ENCODE measurements at regions not wholly inside any gene's neighbourhood (a gene's known extent, or its start where the extent isn't known, plus 50 kb on each side); places are given as distances from the start of the nearest gene placed in this dataset.
"Not testable (repeated sequence)": the region's sequence is repeated elsewhere in the genome, so short reads cannot be mapped to it uniquely, and the experiment has no call there.

GRCh38 chr12:19896041-19896440 is 456.7 kb downstream of the AEBP2 start:
- DNase-seq (ENCODE audit: low spot score): no peak
- no peak for ATAC-seq

- DNase-seq (ENCODE audit: low spot score): no peak
- ATAC-seq: no peak
These were observed 457.2 kb downstream of the AEBP2 start for GRCh38 chr12:19896534-19896933.

- no peak for ATAC-seq
- no peak for DNase-seq (ENCODE audit: low spot score)
These were observed 458.7 kb downstream of the AEBP2 start for GRCh38 chr12:19897900-19898408.

GRCh38 chr12:19901841-19902240 is 462.5 kb downstream of the AEBP2 start:
- DNase-seq (ENCODE audit: low spot score): no peak
- no peak for ATAC-seq

- ATAC-seq (no peak), DNase-seq (ENCODE audit: low spot score) (no peak)
These were observed 463.5 kb upstream of the PDE3A start for GRCh38 chr12:19904819-19905218.

- ATAC-seq (no peak), DNase-seq (ENCODE audit: low spot score) (no peak)
These were observed 459.5 kb upstream of the PDE3A start for GRCh38 chr12:19908830-19909229.

- ATAC-seq: no peak
- no peak for DNase-seq (ENCODE audit: low spot score)
These were observed 458.9 kb upstream of the PDE3A start for GRCh38 chr12:19909418-19909817.

GRCh38 chr12:19910681-19911080 is 457.7 kb upstream of the PDE3A start:
- ATAC-seq: no peak
- no peak for DNase-seq (ENCODE audit: low spot score)

GRCh38 chr12:19912991-19913390 is 455.3 kb upstream of the PDE3A start:
- DNase-seq (ENCODE audit: low spot score): peak; percentile 89
- ATAC-seq: peak; percentile 94

GRCh38 chr12:19915392-19916195 is 452.7 kb upstream of the PDE3A start:
- peak; percentile 76 for ATAC-seq
- no peak for DNase-seq (ENCODE audit: low spot score)

- peak; percentile 39 for ATAC-seq
- no peak for DNase-seq (ENCODE audit: low spot score)
These were observed 452.1 kb upstream of the PDE3A start for GRCh38 chr12:19916196-19916753.

- DNase-seq (ENCODE audit: low spot score) (no peak), ATAC-seq (no peak)
These were observed 451.4 kb upstream of the PDE3A start for GRCh38 chr12:19916974-19917373.

- not testable (repeated sequence) for DNase-seq (ENCODE audit: low spot score); ATAC-seq
These were observed 446.6 kb upstream of the PDE3A start for GRCh38 chr12:19921716-19922115.

GRCh38 chr12:19922717-19923116 is 445.6 kb upstream of the PDE3A start:
- ATAC-seq: no peak

GRCh38 chr12:19924360-19924759 is 444.0 kb upstream of the PDE3A start:
- DNase-seq (ENCODE audit: low spot score): no peak
- ATAC-seq: no peak

More at GRCh38 chr12:19922717-19923116, 445.6 kb upstream of the PDE3A start:
- no peak for DNase-seq (ENCODE audit: low spot score)

GRCh38 chr12:19925841-19926240 is 442.5 kb upstream of the PDE3A start:
- no peak for DNase-seq (ENCODE audit: low spot score)

GRCh38 chr12:19926266-19926665 is 442.1 kb upstream of the PDE3A start:
- no peak for DNase-seq (ENCODE audit: low spot score)
- no peak for ATAC-seq

More at GRCh38 chr12:19925841-19926240, 442.5 kb upstream of the PDE3A start:
- no peak for ATAC-seq

GRCh38 chr12:19927661-19928060 is 440.7 kb upstream of the PDE3A start:
- ATAC-seq: no peak
- no peak for DNase-seq (ENCODE audit: low spot score)

- no peak for DNase-seq (ENCODE audit: low spot score)
- no peak for ATAC-seq
These were observed 435.9 kb upstream of the PDE3A start for GRCh38 chr12:19932413-19932812.

GRCh38 chr12:19933924-19934323 is 434.4 kb upstream of the PDE3A start:
- no peak for DNase-seq (ENCODE audit: low spot score)
- ATAC-seq: no peak

GRCh38 chr12:19937161-19937560 is 431.2 kb upstream of the PDE3A start:
- ATAC-seq: no peak
- DNase-seq (ENCODE audit: low spot score): no peak

- ATAC-seq: no peak
- no peak for DNase-seq (ENCODE audit: low spot score)
These were observed 430.3 kb upstream of the PDE3A start for GRCh38 chr12:19938031-19938430.

Measured in left lobe of liver (tissue), 2 donors.